Posterior vena cava (tissue), 2 donors: ENCODE measurements at regions not wholly inside any gene's neighbourhood (a gene's known extent, or its start where the extent isn't known, plus 50 kb on each side); places are given as distances from the start of the nearest gene placed in this dataset.
"Not testable (repeated sequence)": the region's sequence is repeated elsewhere in the genome, so short reads cannot be mapped to it uniquely, and the experiment has no call there.

ENCODE experiments used
- DNase-seq: peaks from one replicate; pipeline ENCODE4 v3.0.0-alpha.2; 2020; ENCODE audit warnings: low spot score
- intact Hi-C, 2 donors: fragments of 100-400 bp; cut with DNase I; formaldehyde crosslinking; loops; one replicate each; pipeline versions ENCODE4 v1.14.1 to v1.14.2; 2022 to 2023
- donor health status: DM: yes; HTN: yes; CAD: no.
- donor health status: DM: yes; HTN: yes; CAD: no.

DNA sequence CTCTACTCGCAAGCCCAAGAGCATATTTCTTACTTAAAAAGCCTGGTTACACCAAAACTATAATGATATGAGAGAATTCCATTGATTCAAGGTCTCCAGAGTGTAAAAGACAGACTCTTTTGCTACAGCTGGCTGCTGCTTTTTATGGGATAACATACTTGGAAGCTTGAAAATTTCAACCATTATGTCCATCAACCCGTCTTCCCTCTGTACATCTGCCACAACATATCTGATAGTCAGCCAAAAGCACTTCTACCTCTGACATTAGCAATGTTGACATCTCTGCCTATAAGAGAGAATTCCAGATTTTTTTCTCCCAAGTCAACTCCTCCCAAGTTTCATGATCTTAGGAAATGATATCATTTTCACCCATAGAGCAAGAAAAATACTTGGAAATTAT is 54.4 kb upstream of the IQCM start:
- DNase-seq = no peak
- intact Hi-C loops = no loop called here

- intact Hi-C loops = no loop called here
- no peak for DNase-seq
Observed at GRCh38 chr4:149881744-149882143, 66.1 kb upstream of the IQCM start.

DNA sequence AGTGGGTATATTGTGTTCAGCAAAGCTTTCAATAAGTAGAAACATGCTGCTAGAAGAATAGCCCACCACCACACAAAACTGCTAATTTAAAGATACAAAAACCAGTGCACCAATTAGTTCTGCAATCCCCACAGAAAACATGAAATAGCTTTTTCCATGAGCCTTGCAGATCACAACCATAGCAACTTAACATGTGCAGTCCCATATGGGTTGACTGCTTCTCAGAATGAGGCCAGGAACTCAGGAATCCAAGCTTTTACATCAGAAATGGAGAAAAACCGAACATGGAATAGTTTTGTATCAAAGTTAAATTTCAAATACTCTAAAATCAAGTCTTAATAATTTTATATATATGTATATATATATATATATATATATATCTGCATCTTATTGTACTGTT is 66.6 kb upstream of the IQCM start:
- intact Hi-C loops = no loop called here
- no peak for DNase-seq

DNA sequence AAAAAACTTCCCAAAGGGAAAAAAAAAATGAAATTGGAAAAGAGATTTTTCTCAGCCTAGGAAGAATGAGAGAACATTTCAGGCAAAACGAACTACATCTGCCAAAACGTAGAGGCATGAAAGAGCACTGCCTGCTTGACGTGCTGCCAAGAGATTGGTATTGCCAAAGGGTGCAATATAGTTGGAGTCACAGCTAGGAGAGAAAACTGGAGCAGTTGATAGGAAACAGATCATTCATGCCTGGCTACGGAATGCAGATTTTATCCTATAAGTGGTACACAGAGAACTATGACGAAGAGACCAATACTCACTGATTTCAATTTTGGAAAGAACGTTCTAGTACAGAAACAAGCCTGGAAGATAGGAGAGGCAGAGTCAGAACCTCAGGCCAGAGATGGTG is 68.4 kb upstream of the IQCM start:
- peak; percentile 29 for DNase-seq
- intact Hi-C loops = no loop called here

- intact Hi-C loops = no loop called here
- DNase-seq = no peak
Observed at GRCh38 chr4:149884529-149885181, 69.0 kb upstream of the IQCM start.

DNA sequence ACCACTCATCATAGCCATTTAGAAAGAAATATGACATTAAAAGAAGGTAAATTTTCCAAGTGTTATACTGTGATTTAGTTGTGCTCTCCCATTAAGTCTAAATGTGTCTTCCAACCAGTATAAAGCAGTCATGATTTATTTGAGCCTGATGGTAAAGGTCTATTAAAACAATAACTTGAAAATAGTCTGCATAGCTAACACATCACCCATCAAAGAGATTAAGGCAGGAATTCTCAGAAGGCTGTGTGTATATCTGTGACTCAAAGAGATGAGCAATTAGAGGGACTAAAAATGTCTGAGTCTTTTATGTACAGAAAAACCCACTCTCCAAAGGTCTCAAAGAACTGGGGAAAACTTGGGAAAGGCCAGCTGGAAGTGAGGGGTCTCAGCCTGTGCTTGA is 70.3 kb upstream of the IQCM start:
- intact Hi-C loops = no loop called here
- no peak for DNase-seq

- DNase-seq = no peak
- intact Hi-C loops = no loop called here
Observed at GRCh38 chr4:149886786-149887490, 71.3 kb upstream of the IQCM start.

GRCh38 chr4:149889991-149890390 is 74.3 kb upstream of the IQCM start:
- DNase-seq = no peak
- intact Hi-C loops = no loop called here

GRCh38 chr4:149890531-149890930 is 74.9 kb upstream of the IQCM start:
- no peak for DNase-seq
- intact Hi-C loops = no loop called here

GRCh38 chr4:149891426-149891825 is 75.8 kb upstream of the IQCM start:
- DNase-seq = no peak
- intact Hi-C loops = no loop called here

DNA sequence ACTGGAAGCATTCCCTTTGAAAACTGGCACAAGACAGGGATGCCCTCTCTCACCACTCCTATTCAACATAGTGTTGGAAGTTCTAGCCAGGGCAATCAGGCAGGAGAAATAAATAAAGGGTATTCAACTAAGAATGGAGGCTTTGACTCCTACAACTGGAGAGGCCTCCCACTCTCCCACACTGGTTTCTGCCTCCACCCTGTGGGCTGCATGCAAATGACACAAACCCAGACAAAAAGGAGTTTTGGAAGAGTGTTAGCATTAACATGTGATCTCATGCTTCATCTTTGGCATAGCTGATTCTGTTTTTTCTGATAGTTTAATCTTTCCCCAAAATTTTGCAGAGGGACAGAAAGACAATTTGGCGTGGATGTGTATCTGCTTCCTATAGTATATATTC is 80.8 kb upstream of the IQCM start:
- intact Hi-C loops = no loop called here
- DNase-seq = no peak

DNA sequence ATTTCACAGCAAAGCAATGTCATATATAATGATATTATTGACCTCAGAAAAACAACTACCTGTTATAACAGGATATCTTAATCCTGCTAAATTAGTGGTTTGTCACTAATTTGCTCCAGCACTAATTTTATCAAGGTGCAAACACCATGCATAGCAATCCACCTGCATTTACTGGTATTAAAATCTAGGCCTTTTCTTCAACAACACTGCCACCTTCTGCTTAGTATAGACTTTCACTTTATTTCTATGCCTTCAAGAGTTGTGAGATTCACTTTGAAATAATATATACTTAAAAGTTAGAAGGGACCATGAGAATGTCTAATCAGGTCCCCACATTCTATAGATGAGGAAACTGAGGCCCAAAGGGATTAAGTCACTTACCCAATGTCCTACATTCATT is 82.1 kb upstream of the IQCM start:
- no peak for DNase-seq
- intact Hi-C loops = no loop called here

DNA sequence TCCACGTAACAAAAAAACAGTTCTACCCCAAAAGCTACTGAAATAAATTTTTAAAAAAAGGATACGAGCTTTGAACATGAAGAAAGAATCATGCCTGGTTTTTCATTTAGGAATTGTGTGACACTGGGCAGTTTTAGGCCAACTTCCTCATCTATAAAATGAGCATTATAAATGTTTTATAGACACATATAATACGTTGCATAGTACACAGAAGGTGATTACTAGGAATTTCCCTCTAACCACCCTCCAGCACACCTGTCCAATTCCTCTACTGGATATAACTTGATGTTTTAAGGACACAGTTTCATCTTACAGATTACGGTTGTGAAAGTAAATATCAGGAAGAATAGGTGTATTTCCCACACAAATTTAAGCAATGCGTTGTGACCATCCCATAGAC is 85.5 kb upstream of the IQCM start:
- intact Hi-C loops = no loop called here
- DNase-seq = no peak

DNA sequence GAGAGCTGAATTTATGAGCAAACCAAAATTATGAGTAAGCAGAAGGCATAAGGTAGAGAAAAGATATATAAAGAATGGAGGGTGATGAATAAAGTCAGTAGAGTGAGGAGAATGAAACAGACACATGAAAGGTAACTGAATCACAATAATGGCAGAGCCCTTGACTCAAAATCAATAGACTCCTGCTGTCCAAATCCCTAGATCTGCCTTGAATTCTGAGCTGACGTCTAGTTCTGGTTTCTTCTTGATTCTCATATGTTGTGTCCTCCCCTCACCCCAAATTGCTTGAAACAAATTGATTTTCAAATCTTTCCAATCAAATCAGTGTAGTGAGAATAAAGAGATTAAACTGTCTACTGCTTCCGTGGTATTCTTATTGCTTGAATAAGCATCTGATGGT is 86.6 kb upstream of the IQCM start:
- no peak for DNase-seq
- intact Hi-C loops = no loop called here

GRCh38 chr4:149910177-149910576 is 94.5 kb upstream of the IQCM start:
- intact Hi-C loops = no loop called here
- DNase-seq = no peak

GRCh38 chr4:149910604-149911350 is 95.1 kb upstream of the IQCM start:
- DNase-seq = no peak
- intact Hi-C loops = no loop called here

DNA sequence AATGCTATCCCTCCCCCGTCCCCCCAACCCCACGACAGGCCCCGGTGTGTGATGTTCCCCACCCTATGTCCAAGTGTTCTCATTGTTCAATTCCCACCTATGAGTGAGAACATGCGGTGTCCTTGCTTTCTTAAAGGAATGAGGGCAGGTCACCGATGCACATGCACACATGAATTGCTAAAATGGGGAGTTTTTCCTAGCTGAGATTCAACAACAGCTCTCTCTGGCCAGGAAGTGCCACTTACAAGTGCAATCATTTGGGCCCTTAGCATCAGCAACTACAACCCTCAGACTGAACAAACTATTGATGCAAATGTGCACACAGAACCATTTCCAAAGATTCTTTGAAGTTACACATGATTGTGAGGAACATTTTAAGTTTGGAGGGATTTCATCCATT is 95.7 kb upstream of the IQCM start:
- intact Hi-C loops = no loop called here
- DNase-seq = no peak

DNA sequence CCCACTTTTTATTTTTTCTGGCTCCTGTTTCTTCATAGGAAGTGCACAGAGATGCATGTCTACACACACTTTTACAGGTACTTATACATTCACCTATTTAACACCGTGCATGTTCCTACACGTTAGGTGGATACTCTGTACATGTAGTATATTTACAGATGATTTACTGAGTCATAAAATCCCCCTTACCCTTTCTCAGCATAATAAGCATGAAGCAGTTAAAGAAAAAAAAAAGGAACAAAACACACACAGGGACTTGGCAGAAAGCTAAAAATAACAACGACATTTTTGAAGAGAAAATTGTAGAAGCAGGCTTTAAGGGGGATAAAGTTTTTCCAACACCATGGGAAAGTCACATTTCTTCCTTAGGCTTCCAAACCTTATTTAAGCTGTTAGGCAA is 96.4 kb upstream of the IQCM start:
- intact Hi-C loops = no loop called here
- DNase-seq = no peak

GRCh38 chr4:149914119-149915115 is 98.8 kb upstream of the IQCM start:
- DNase-seq = no peak
- intact Hi-C loops = no loop called here

- DNase-seq, intact Hi-C loops: not testable (repeated sequence)
Observed at GRCh38 chr4:149915735-149916134, 100.1 kb upstream of the IQCM start.
